ENCODE measurements at regions not wholly inside any gene's neighbourhood (a gene's known extent, or its start where the extent isn't known, plus 50 kb on each side); places are given as distances from the start of the nearest gene placed in this dataset.

GRCh38 chr12:61267474-61267873 lies 992.7 kb upstream of the USP15 start:
- TF ChIP-seq EZH2phosphoT487 (IDR thresholded peaks at IDR 0.05; ENCODE audit: insufficient read depth, low read depth), result no peak
- TF ChIP-seq EZH2 (IDR thresholded peaks at IDR 0.05; ENCODE audit: insufficient read depth, poor library complexity, severe bottlenecking), result no peak
